ENCODE measurements at regions not wholly inside any gene's neighbourhood (a gene's known extent, or its start where the extent isn't known, plus 50 kb on each side); places are given as distances from the start of the nearest gene placed in this dataset.

- DNase-seq (ENCODE audit: low spot score), result no peak
Observed at GRCh38 chr5:30734118-30734517, 459.4 kb upstream of the CDH6 start.

- no peak for DNase-seq (ENCODE audit: low spot score)
Observed at GRCh38 chr5:30725073-30725472, 468.4 kb upstream of the CDH6 start.

GRCh38 chr5:30698217-30698616, 495.3 kb upstream of the CDH6 start:
- DNase-seq (ENCODE audit: low spot score), result no peak

- no peak for DNase-seq (ENCODE audit: low spot score)
Observed at GRCh38 chr5:30693326-30693725, 500.2 kb upstream of the CDH6 start.

- DNase-seq (ENCODE audit: low spot score), result no peak
Observed at GRCh38 chr5:30690931-30691330, 502.6 kb upstream of the CDH6 start.

DNA sequence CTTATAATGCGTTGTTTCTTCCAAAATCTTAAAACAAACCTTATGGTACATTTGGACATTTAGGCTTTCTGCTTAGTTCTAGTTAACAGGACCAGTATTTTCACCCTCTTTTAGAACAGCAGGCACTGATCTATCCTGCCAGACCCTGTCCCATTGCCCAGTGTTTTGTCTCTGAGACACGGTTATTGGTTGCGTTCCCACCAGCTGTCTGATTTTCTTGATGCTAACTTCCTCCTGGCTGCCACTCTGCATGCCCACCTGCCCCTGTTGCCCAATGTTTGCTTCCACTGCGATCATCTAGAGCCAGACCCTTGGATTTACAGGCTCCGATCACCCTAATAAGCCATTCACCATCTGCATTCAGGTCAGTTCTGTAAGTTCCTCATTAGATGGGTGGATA, 506.0 kb upstream of the CDH6 start:
- no peak for DNase-seq (ENCODE audit: low spot score)

DNA sequence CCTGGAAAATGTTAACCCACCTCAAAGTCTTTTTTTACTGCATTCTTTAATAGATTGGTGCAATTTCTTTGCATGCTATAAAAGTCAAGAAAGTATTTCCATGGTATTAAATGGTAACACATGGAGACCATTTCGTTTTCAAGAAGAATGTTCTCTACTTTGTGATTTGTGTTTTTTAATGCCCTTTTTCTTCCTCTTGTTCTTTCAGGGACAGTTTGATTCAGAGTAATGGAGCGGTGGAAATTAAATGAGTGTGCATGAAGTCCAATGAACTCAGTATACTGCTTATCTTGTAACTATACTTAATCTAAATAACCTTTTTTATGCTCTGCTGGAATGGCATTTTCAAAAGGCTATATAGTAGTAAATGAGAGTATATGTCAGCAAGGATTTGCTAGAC, 507.0 kb upstream of the CDH6 start:
- no peak for DNase-seq (ENCODE audit: low spot score)

GRCh38 chr5:30676223-30676840, 517.2 kb upstream of the CDH6 start:
- no peak for DNase-seq (ENCODE audit: low spot score)

DNA sequence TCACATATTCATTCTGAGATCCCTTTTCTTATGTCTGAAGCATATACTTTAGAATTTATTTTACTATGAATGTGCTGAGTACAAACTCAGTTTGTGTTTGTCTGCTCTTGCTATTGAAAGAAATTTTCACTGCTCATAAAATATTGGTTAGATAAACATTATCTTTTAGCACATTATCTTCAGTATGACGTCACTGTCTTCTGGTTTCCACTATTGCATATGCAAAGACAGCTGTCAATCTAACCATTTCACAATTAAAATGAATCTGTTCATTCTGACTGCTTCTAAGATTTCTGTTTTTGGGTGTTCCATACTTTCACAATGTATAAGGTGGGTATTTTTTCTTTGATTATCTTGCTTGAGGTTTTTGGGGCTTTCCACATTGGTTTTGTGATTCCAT, 526.2 kb upstream of the CDH6 start:
- DNase-seq (ENCODE audit: low spot score), result no peak

DNA sequence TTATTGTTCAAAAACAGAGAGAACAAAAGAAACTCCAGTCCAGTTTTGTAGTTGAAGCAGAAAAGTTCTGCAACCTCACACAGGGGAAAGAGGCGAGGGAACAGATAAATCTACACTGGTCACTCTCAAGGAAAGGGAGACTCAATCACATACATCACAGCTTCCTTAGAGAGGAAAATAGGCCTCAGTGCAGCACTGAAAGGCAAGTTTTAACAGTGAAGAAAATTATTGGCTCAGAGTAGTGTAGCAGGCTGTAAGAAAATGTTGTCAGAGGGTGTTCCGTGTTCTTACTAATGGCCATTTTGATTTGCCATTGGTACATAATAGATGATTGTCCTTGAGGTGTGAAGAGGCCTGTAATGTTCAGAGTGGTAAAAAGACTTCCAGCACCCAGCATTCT, 530.0 kb upstream of the CDH6 start:
- no peak for DNase-seq (ENCODE audit: low spot score)

DNA sequence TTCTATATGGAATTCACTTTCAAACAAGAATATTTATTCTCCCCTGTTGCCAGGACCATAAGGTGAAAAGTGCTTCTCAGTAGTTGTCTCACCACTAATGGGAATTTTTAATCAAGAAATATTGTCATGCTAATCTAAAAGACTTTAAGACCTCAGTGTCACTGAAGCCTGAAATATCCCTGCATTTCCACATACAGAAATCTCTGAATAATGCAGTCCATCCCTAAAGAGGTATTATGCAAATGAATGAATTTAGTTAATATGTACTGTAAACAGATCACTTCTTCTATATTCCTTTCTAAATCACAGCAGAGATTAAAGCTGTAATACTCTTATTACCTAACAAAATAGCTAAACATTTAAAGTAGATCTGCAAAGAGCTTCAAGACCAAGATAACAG, 531.1 kb upstream of the CDH6 start:
- DNase-seq (ENCODE audit: low spot score), result no peak

GRCh38 chr5:30661730-30662129, 531.8 kb upstream of the CDH6 start:
- no peak for DNase-seq (ENCODE audit: low spot score)

GRCh38 chr5:30659417-30659816, 534.1 kb upstream of the CDH6 start:
- no peak for DNase-seq (ENCODE audit: low spot score)

GRCh38 chr5:30650311-30650710, 543.2 kb upstream of the CDH6 start:
- DNase-seq (ENCODE audit: low spot score), result no peak

GRCh38 chr5:30638899-30639298, 554.6 kb upstream of the CDH6 start:
- no peak for DNase-seq (ENCODE audit: low spot score)

- DNase-seq (ENCODE audit: low spot score), result no peak
Observed at GRCh38 chr5:30627945-30628344, 565.5 kb upstream of the CDH6 start.

GRCh38 chr5:30626557-30626956, 566.9 kb upstream of the CDH6 start:
- no peak for DNase-seq (ENCODE audit: low spot score)

- no peak for DNase-seq (ENCODE audit: low spot score)
Observed at GRCh38 chr5:30620481-30621085, 572.9 kb upstream of the CDH6 start.

GRCh38 chr5:30608501-30608900, 585.0 kb upstream of the CDH6 start:
- no peak for DNase-seq (ENCODE audit: low spot score)

DNA sequence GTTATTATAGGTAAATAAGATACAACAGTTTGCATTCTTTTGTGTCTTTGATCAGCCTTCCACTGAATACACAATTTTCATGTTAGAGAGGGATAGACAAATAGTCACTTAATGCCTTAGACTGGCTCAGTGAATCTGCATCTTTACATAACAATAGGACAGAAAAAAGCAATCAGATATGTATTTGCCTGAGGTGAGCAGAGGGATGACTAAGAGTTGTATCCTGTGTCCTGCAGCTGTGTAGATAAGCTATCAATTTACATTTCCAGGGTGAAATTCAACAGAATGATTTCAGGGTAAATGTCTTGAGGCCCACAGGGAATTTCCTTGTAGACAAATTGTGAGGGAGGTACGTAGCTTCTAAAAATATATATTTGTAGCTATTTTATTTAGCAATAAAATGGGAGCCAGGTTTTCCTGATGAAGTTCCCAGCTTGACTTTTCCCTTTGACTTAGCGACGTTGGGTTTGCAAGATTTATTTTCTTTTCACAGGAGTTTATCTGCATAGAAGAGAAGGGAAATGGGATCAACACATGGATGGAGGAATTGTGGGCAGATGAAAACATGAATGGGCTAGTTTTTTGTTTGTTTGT, 586.1 kb upstream of the CDH6 start:
- no peak for DNase-seq (ENCODE audit: low spot score)

DNA sequence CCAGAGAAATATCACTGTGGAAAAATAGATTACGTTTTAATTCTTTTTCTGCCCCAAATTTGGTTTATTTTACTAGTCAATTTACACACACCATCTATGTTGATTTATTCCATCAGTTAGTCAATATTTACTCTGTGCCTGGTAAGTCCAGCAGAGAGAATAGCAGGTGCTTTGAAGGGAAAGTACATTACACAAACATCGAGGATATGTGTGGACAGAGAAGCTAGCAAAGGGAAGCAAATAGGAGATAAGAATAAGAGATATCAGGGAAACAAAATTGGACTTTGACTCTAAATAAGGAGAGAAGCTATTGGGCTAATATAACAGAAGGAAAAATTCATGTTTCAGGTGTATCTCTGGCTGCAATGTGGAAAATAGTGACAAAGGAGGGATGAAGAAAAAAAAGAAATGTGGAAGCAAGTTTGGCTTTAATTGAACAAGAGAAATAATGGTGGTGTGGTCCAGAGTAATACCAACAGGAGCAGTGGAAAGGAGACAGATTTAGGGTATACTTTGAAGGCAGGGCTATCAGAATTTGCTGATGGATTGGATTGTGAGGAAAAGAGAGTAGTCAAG, 587.7 kb upstream of the CDH6 start:
- DNase-seq (ENCODE audit: low spot score), result no peak

GRCh38 chr5:30604648-30605262, 588.7 kb upstream of the CDH6 start:
- DNase-seq (ENCODE audit: low spot score), result no peak

DNA sequence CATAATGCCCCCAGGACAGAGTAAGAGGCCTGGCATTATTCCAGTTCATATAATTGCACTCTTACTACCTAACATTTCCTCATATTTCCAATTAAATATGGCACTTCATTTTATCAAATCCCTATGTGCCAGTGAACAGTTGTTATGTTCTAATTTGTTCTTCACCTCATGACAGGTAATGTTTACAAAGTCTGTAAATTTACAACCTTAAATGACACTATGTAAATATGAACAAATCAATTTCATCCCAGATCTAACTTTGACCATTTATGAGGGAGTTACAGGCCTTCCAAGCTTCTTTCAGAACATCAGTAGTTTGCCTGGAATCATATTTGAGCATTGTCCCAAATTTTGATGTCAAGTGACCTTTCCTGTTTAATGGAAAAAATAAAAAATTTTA, 592.6 kb upstream of the CDH6 start:
- no peak for DNase-seq (ENCODE audit: low spot score)

All from LoVo (cell line).